COLO829 (cell line): ENCODE measurements at regions not wholly inside any gene's neighbourhood (a gene's known extent, or its start where the extent isn't known, plus 50 kb on each side); places are given as distances from the start of the nearest gene placed in this dataset.

Experiments
- DNase-seq: peaks from one replicate; pipeline ENCODE4 v3.0.0; 2012; ENCODE audit warnings: low spot score

DNA sequence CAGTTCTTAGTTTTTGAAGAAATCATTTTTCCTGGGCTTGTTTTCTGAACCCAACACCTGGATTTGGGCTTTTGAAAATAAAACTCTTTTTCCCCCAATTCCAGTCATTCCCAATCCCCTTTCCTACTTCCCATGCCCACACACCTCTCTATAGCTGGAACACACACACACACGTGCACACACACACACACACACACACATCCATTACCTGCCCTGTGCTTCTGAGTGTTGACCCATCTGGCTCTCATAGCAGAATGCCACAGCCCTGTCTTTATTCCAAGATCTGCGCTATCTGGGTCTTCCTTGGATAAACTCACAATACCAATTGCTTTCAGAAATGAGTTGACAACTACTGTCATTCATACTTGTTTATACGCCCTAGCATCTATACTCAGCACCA is 54.9 kb upstream of the C4orf54 start:
- no peak for DNase-seq

DNA sequence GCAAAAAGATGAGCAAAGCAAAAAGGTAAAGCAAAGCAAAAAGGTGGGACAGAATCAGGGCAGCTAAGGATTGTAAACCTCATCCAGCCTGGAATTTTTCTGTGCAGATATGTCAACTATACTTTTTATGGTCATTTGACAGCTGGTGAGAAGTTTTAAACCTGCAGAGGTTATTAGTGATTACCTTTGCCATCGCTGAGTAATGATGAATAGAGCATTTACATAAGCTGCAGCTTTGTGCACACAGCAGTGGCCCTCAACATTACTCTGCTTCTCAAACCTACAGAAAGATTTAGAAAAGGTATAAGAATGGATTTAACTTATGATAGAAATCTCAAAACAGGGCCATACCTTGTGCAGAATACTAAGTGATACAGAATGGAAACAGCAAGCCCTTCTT is 54.5 kb upstream of the C4orf54 start:
- DNase-seq = no peak

DNA sequence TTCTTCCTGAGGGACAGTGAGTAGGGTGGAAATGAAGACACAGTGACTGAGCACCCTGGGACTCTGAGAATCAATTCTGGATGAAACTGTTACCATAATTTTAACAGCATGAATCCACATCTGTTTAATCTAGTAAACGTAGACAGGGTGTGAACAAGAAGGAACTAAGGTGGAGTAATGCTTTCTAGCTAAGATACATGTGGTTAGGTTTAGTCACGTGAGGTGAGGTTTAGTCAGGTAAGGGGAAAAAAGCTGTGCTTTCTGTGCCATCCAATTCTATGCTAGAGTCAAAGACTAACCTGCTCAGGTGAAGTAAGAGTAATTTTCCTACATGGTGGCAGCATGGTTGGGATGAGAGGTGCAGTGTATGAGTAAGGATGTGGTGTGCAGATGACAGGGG is 54.0 kb upstream of the C4orf54 start:
- no peak for DNase-seq

DNA sequence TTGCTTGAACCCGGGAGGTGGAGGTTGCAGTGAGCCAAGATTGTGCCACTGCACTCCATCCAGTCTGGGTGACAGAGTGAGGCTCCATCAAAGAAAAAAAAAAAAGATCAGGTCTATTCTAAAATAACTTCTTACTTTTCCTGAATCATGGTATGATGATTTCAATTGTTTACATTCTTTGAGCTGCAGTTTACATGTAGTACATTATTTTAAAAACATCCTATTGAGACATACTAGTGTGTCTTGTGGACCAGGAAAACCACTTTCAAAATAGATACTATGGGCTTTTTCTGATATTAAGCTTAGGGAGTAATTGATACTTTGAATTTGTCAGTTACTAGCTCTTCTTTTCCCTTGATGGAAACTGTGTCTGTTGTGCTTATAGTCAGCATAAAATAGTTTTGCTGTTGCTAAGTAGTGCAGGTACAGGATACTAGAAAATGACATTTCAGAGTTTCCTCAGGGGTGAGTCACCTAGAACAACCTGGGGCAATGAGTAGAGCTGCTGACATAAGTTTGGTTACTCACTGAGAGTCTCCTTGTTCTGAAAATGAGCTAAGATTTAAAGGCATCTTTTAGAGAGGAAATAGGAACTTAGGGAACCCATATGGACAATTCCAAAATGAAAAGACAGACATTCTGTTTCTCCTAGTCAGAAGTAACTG is 53.2 kb upstream of the C4orf54 start:
- no peak for DNase-seq

DNA sequence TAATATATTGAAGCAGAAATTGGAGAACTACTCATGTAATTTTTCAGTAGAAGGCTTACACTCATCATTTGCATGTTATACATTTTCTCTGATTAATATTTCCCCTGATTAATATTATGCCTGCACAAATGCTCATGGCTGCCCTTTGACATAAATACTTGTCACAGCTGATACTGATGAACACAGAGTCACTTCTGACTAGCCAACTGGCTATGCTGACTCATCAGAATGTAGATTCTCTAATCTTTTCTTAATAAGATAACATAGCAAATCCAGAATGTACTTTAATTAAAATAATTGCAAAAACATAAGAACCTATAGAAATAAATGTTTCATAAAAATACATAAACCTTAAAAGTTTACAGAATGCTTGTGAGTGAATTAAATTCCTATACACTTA is 52.4 kb upstream of the C4orf54 start:
- DNase-seq = no peak

DNA sequence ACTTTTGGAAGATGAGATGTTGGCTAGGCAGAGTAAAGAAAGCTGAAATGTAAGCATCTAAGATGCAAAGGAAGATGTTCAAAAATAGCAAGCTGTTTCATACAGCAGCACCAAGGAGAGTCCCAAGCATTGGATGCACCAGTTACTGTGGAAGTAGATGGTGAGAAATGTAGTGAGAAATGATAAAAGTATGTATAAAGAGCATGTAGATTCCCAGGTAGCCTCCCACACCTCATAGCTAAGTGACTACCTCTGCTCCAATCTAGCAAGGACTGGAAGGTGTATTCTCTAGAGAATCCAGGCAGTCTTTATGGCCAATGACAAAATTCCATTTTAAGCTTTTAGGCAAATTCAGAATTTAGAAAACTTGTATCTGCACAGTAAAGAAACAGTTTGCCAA is 50.9 kb upstream of the C4orf54 start:
- no peak for DNase-seq
